NT2/D1 (cell line): ENCODE measurements at regions not wholly inside any gene's neighbourhood (a gene's known extent, or its start where the extent isn't known, plus 50 kb on each side); places are given as distances from the start of the nearest gene placed in this dataset.

Experiments
- YY1 ChIP-seq: IDR thresholded peaks from 2 replicates; pipeline ENCODE4 v1.6.1; 2011; ENCODE audit not compliant: insufficient read length, insufficient read depth
- ZNF274 ChIP-seq: IDR thresholded peaks from 2 replicates; pipeline ENCODE4 v1.6.1; 2011; ENCODE audit warnings: mild to moderate bottlenecking, low read depth, low read length

DNA sequence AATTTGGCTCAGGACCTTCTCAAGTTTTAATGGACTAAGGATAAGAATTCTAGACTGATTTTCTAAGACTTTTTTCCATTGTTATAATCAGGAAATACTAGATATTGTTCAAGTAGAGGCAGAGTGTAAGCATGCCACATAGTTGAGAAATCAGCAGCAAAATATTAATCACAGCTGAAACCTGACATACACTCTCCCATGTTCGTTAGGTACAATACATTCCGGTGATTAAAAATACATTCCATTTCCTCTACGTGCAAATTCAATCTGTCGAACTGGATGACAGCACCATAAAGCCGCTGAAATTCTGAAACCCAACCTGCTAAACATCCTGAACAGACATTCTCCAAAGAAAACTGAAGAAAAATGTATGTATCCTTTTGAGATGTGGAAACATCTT is 587.6 kb upstream of the DIPK2B start:
- TF ChIP-seq YY1 (no peak), ZNF274 (no peak)
